Fibroblast of upper back skin (primary cell): ENCODE measurements at regions not wholly inside any gene's neighbourhood (a gene's known extent, or its start where the extent isn't known, plus 50 kb on each side); places are given as distances from the start of the nearest gene placed in this dataset.
"Not testable (repeated sequence)": the region's sequence is repeated elsewhere in the genome, so short reads cannot be mapped to it uniquely, and the experiment has no call there.

Experiments used
- DNase-seq: peaks from one replicate; pipeline ENCODE4 v3.0.0-alpha.2; 2013

DNA sequence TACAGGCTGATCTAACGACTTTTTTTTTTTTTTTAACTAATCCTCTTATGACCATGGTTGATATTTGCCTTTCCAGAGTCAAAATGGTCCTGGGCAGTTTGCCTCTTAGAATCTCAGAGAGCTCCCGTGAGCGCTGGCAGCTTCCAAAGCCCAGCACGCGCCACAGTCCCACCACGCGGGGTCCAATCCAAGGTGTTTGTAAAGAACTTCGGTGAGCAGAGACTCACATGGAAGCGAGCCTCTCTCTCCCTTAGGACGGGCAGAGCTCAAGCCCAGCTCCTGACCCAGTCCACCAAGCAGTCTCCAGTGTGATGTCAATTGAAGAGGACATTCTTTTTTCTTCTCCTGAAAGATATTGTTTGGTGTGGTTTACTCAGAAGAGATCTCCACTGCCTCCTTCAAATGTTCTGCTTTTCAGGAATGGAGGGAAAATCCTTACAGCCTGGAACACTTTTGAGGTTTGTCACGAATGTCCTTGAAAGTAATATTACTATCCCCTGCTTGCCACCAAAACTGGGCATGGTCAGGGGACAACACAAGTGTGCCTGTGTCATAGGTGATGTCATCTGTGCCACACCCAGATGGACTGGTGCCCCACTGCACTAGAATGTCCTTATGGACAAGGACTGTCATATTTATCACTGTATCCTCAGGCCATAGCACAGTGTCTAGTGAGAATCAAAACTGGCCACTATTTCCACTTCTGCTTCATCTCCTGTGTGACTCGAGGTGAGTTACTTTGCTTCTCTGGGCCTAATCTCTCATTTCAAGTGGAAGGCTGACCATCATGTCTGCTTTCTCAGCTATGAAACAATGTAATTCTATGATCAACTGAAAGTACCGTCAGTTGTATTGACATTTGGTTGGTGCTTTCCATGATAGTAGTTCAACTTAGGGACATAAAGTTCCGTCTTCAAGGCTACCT lies 97.4 kb upstream of the EDEM3 start:
- DNase-seq, result no peak

- no peak for DNase-seq
Measured at GRCh38 chr1:184843732-184844495, 89.3 kb upstream of the EDEM3 start.

- no peak for DNase-seq
Measured at GRCh38 chr1:184840596-184840995, 85.9 kb upstream of the EDEM3 start.

GRCh38 chr1:184838504-184838951 lies 83.9 kb upstream of the EDEM3 start:
- DNase-seq, result peak; percentile 97

- peak; percentile 25 for DNase-seq
Measured at GRCh38 chr1:184836934-184837895, 82.6 kb upstream of the EDEM3 start.

DNA sequence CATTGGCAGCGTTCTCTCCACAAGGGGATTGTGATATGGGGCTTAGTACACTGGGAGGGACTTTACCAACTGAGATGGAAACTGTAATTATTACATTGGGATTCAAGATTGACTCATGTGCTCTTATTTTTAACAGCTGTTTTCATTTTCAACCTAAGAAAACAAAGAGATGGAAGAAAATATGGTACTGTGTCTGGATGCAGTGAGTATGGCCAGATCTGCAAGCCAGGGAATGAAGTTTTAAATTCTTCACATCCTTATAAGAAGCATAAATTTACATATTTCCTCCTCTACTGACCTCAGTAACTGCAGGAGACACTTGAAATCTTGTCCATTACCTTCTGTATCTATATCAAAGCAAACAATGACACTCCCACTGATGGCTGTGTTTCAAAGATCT lies 81.5 kb upstream of the EDEM3 start:
- peak; percentile 44 for DNase-seq

DNA sequence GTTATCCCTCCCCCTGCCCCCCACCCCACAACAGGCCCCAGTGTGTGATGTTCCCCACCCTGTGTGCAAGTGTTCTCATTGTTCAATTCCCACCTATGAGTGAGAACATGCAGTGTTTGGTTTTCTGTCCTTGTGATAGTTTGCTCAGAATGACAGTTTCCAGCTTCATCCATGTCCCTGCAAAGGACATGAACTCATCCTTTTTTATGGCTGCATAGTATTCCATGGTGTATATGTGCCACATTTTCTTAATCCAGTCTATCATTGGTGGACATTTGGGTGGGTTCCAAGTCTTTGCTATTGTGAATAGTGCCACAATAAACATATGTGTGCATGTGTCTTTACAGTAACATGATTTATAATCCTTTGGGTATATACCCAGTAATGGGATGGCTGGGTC lies 79.3 kb upstream of the EDEM3 start:
- not testable (repeated sequence) for DNase-seq

- no peak for DNase-seq
Measured at GRCh38 chr1:184832517-184832916, 77.9 kb upstream of the EDEM3 start.

DNA sequence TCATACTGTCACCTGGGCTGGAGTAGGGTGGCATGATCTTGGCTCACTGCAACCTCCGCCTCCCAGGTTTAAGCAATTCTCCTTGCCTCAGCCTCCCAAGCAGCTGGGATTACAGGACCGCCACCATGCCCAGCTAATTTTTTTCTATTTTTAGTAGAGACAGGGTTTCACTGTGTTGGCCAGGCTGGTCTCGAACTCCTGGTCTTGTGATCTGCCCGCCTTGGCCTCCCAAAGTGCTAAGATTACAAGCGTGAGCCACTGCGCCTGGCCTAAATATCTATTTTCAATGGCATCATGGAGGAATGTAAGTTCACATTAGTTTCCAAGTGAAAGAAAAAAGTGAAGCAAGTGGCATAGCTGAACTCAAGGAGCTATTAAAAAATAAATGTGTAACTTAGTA lies 74.8 kb upstream of the EDEM3 start:
- not testable (repeated sequence) for DNase-seq

- no peak for DNase-seq
Measured at GRCh38 chr1:184828369-184828717, 73.7 kb upstream of the EDEM3 start.

DNA sequence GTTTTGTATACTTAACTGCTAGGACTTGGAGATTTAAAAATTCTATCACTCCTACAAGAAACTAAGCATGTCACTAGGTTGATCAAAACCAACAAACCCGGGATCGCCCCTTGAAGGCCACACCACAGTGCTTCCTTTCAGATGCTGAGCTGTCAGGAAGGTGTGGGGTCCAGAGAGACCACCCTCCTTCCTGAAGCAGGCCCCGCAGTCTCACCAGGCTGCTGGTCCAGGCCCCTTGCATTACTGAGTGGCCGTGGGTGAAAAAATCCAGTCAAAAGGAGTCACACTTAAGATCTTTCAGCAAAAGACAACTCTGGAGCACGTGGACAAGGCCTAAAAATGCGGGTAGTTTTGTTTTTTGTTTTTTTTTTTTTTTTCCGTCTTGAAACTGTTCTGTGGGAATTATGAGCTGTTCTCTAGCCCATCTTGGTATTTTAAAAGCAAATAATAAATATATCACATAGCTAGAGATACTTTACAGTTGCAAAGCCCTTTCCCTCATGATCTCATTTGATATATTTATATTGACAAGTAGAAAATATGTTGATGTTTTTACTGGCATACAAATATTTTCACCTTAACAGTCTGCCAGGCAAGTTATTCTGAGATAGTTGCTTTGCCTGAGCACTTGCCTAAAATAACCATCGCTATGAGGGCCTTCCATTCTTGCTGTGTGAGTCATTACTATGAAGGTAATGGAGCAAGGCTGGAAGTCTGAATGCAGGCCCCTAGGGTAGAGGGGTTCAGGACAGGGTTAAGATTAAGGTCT lies 73.1 kb upstream of the EDEM3 start:
- DNase-seq, result peak; percentile 90

GRCh38 chr1:184826001-184826400 lies 71.3 kb upstream of the EDEM3 start:
- DNase-seq, result no peak

GRCh38 chr1:184825571-184825970 lies 70.9 kb upstream of the EDEM3 start:
- no peak for DNase-seq

DNA sequence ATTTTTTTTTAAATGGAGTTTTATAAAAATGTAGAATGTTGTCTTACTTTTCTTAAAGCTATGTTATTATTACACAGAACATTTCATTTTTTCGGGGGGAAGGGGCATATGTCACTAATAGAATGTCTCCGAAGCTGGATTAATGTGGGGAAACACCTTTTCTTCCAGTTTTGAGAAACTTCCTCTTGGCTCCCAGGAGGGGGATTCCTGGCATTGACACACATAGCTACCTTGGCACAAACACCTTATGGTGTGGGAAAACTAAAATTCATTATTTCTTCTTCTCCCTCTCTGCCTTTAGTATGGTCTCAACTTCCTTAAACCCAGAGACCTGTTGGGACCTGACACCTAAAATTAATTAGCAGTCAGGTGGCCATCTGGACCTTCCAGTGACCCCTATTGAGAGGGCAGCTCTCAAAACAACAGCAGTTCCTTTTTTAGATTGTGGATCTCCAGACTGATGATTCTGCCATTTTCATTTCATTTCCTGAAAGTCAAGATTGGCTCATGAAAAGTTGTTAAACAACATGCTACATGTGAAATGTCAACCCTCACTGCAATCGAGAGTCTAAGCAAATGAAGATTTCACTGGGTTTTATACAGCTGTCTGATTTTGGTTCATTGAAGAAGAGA lies 70.1 kb upstream of the EDEM3 start:
- no peak for DNase-seq

- peak; percentile 13 for DNase-seq
Measured at GRCh38 chr1:184823080-184823479, 68.4 kb upstream of the EDEM3 start.

DNA sequence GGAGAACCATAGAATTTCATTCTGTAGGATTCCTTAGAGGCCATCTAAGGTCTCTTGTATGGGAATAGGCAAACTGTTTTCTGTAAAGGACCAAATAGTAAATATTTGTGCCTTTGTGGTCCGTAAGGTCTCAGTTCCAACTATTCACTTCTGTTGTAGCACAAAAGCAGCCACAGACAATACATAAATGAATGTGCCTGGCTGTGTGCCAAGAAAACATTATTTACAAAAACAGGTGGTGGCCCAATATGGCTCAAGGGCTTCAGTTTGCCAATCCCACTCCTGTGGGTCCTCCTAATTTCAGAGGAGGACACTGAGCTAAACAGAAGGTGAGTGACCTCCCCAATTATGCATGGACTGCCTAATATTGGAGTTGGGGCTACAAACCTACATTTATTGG lies 67.6 kb upstream of the EDEM3 start:
- no peak for DNase-seq

- no peak for DNase-seq
Measured at GRCh38 chr1:184821658-184822057, 67.0 kb upstream of the EDEM3 start.

DNA sequence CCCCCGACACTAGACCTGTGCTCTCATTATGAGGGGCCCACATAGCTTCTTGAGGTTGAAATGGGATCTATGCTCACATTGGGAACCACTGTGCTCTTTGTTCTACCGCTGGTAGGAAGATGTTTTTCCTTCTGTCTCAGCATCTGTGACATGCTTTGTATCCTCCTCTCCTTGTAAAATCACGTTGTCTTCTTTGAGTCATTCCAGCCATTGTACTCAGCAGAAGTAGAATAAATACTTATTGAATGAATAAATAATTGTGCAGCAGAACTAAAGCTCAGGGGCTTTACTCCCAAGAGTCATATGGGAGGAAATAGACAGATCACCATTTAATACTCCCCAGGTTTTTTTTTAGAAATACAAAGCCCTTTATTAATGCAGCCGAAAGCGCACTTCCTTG lies 66.3 kb upstream of the EDEM3 start:
- DNase-seq, result peak; percentile 29

DNA sequence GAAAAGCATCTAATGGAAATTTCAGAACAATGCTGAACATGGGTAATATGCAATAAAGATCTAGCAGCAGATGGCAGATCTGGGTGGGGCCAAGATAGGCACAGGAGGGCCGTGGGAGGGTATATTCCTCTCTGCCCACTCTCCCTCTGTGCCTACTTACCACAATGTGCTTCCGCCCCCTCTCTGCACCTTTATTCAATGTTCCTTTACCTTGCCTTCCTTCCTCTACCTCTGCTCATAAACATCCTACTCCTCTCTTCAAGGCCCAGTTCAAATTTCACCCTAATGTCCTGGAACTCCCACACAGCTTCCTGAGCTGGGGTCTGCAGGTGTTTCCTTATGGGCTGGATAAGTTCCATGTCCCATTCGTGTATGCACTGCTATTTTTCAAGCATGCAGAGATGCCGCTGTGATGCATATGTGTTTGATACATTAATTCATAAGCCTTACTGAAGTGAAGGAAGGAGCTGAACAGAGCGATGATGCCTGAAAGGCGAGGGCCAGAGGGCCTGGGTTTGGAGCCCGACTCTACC lies 65.6 kb upstream of the EDEM3 start:
- no peak for DNase-seq

- no peak for DNase-seq
Measured at GRCh38 chr1:184818646-184819045, 64.0 kb upstream of the EDEM3 start.

DNA sequence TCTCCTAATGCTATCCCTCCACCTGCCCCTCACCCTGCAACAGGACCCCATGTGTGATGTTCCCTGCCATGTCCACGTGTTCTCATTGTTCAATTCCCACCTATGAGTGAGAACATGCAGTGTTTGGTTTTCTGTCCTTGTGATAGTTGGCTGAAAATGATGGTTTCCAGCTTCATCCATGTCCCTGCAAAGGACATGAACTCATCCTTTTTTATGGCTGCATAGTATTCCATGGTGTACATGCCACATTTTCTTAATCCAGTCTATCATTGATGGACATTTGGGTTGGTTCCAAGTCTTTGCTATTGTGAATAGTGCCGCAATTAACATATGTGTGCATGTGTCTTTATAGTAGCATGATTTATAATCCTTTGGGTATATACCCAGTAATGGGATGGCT lies 62.3 kb upstream of the EDEM3 start:
- not testable (repeated sequence) for DNase-seq
